GM13977 (cell line): ENCODE measurements at regions not wholly inside any gene's neighbourhood (a gene's known extent, or its start where the extent isn't known, plus 50 kb on each side); places are given as distances from the start of the nearest gene placed in this dataset.

Source experiments
- DNase-seq: peaks from one replicate; pipeline ENCODE4 v3.0.0; 2012; ENCODE audit warnings: low spot score
- CTCF ChIP-seq: IDR thresholded peaks from 2 replicates; pipeline ENCODE4 v1.5.1; 2012; ENCODE audit warnings: mild to moderate bottlenecking, control low read depth; ENCODE audit not compliant: insufficient read depth; ENCODE audit errors: extremely low read depth, missing control alignments
- in situ Hi-C: fragments of 300-500 bp; cut with MboI; formaldehyde crosslinking; loops from one replicate; pipeline ENCODE4 v1.12.0; 2022; ENCODE audit warnings: low sequenced_read_pairs, low pct_unique_long_range_greater_than_20kb, mixed read lengths, inconsistent platforms; ENCODE audit not compliant: unreplicated experiment

GRCh38 chr4:126215759-126216158 is 901.0 kb downstream of the FAT4 start:
- no peak for DNase-seq
- in situ Hi-C loops, result no loop called here
- no peak for TF ChIP-seq CTCF

GRCh38 chr4:126216611-126217010 is 901.9 kb downstream of the FAT4 start:
- no peak for DNase-seq
- TF ChIP-seq CTCF, result no peak
- in situ Hi-C loops, result no loop called here

- in situ Hi-C loops, result no loop called here
- no peak for TF ChIP-seq CTCF
- DNase-seq, result no peak
Measured at GRCh38 chr4:126221282-126221681, 906.5 kb downstream of the FAT4 start.

- TF ChIP-seq CTCF, result no peak
- in situ Hi-C loops, result no loop called here
- DNase-seq, result no peak
Measured at GRCh38 chr4:126221717-126222340, 907.1 kb downstream of the FAT4 start.

DNA sequence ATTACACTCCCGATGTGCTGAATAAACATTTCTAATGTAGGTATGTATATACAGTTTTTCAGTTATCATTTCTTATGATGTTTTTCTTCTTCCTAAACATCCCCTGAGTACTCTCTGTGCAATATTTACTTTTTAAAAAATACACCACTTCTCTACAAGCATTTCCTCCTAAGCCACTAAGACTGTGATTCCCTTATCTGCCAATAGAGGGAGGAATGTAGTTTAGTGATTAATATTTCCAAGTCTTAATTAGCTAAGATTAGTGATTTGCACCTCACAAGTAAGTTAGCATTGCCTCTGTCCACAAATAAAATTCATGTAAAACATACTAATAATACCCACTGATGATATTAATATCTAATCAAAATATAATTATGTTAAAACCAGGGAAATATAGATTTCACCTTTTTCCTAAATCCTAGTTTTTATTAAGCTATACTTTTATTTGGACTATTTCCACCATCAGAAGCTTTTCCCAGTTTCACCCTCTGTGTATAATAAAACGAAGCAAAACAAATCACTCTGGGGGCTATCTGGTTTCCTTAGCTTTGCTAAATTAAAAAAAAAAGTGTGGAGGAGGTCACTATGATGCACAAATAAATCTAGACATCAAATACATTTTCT is 909.1 kb downstream of the FAT4 start:
- TF ChIP-seq CTCF, result peak; percentile 57
- DNase-seq, result no peak
- in situ Hi-C loops, result no loop called here

DNA sequence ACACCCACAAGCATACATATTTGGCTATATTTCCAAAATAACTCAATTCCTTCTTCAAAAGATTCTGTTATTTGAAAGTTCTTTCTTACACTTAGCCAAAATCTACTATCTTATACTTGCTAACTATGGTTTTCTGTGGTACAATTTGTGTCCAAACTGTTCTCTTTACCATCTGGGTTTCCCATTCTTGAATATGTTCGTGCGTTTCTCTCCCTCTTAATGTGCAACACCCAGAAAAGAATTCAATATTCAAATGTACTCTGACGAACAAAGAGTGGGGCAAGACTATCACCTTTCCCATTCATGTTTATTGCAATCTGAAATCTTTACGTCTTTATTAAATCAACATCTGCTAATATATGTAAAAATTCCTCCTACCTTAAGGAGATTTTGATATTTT is 912.7 kb downstream of the FAT4 start:
- TF ChIP-seq CTCF, result no peak
- in situ Hi-C loops, result no loop called here
- no peak for DNase-seq
